Right renal cortex interstitium (tissue), 3 donors: ENCODE measurements at regions not wholly inside any gene's neighbourhood (a gene's known extent, or its start where the extent isn't known, plus 50 kb on each side); places are given as distances from the start of the nearest gene placed in this dataset.

Source experiments
- DNase-seq, 3 donors: peaks; one replicate each; pipeline ENCODE4 v3.0.0-alpha.2; 2013; ENCODE audit warnings: low read depth in 3 of 3, low spot score in 2 of 3

GRCh38 chr3:36248374-36248773 lies 131.9 kb upstream of the STAC start:
- no peak for DNase-seq

DNA sequence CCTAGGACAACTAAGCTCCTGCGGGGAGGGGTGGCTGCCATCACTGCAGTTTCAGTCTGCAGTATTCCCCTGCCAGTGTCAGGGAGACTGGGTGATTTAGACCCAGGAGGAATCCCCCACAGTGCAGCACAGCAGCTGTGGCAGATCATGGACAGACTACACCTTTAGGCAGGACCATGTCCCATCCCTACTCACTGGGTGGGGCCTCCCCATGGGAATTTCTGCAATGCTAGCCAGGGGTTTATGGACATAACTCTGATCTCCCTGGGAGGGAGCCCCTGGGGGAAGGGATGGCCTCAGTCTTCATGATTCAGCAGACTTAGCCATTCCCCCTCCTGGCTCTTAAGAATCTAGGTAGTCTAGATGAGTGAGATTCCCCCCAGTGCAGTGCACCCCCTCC lies 130.1 kb upstream of the STAC start:
- no peak for DNase-seq

DNA sequence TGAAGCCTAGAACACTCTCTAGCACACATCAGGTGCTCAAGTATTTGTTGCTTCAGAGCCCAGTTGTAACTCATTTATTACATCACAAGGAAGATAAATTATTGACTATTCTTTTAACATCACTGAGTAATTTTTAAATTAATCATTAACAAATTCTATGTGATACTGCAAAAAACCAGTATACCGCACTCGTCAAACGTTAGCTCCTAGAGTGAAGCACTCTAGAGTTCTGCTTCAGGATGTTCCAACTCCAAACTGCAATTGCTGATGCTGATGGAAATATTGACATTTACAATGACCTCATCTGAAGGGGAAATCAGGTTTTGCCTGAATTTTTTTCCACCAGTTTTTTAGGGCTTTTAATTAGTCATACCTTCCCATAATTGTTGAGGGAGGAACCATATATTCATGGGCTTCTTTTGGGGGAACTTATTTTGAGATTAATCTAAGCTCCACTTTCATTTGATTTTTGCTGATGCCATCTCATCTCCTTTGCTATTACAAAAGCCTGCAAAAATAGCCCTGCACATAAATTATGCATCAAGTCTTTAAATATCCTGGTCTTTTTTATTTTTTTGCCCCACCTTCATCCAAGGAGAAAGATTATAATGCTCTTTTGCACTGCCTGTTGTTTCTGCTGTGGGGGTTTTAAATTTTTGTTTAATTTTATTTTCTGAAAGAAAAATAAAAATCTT lies 123.0 kb upstream of the STAC start:
- no peak for DNase-seq

DNA sequence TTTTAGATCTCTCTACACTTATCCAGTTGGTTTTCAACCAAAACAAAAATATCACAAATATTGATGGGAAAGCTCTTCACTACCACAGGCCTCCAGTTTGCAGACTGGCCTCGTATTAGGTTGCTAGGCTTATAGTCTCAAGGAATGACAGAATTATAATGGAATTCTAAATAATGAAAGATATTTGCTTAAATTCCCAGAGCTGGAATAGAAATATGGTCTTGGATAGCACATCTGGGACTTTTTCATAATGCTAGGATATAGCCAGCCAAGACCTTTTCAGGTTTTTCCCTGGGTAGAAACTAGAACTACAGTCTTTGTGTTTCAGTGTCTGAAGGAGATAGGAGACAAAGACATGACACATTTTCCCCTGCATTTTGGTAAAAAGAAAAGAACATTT lies 121.9 kb upstream of the STAC start:
- DNase-seq: no peak

- no peak for DNase-seq
Measured at GRCh38 chr3:36259580-36259979, 120.7 kb upstream of the STAC start.

DNA sequence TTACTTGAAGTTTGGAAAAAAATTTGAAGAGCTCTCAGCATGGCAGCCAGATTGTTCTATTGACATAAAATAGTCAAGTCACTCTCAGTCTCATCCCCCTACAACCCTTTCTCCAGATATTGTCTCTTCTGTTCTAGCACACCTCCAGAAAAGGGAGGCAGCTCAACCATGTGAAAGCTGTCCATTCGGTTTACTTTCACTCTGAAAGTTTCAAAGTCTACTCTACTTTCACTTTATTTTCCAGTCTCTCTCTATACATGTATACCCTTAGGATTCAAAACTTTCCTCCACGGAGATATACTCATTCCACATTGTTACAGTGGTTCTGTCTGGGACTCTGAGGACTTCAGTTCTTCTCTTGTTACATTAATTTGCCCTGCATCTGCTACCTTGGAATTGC lies 111.0 kb upstream of the STAC start:
- DNase-seq: no peak

DNA sequence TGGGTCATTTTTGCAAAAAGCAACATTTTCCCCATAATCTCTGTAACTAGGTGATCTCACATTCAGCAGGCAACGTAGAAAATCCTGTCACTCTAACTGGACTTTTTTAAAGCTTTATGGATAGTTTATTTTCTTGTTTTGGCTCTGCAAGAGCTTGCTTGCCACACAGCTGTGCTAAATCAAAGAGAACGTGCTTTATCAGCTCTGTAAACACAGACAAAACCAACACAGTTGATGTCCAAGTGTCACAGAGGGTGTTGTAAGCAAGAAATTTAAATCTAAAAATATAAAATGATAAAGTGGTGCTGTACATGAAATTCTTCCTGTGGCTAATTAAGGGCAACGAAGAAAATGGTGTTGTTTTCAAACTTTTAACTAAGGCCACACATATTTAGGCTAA lies 97.5 kb upstream of the STAC start:
- DNase-seq: no peak

- DNase-seq: no peak
Measured at GRCh38 chr3:36295296-36295695, 85.0 kb upstream of the STAC start.

DNA sequence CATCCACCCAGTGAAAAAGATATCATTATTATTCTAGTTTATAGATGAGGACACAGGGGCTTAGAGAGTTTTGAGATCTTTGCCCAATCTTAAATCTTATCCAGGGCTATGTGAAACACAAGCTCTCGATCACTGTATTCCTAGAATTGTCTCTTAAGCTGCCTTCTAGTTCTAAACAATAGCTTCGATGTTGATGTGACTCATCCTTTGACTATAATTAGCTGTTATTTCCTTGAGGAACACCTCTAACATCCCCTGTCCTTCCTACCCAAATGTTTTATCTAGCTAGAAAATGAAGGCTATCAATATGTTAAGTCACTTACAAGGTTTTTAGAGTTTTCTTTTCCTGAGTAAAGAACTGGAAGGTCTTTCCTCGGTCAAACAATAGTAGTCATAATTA lies 83.1 kb upstream of the STAC start:
- DNase-seq: no peak

GRCh38 chr3:36298188-36298587 lies 82.1 kb upstream of the STAC start:
- no peak for DNase-seq

DNA sequence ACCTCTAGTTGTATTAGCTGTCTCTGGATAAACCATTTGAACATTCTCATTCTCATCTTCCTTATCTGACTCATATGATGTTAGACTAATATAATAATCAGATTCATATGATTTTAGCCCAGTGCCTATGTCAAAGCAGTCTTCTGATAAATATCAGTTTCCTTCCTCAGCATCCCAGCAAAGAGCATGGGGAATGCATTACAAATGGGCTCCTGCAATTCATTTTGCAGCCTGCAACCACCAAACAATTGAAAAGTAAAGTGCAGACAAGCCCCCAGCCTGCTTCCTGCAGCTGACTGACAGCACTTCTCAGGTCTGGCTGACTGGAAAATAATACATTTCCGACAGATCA lies 78.2 kb upstream of the STAC start:
- DNase-seq: no peak

DNA sequence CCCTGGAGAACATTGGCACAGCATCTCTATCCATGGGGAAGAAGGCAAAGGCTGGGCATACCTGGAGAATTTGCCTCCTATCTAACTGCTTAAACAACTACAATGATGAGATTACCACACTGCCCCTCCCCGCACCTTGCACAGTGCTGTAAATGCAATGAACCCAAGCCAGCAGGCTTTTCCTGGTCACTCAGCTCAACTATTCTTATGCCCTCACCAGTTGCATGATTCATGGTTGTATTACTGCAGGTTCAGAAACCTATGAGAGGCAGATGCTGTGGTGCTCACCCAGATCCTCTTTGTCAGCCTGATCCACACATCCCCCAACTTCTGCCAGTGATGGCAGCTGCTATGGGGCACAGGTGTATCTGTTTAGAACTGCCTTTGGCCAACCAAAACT lies 77.7 kb upstream of the STAC start:
- DNase-seq: no peak

DNA sequence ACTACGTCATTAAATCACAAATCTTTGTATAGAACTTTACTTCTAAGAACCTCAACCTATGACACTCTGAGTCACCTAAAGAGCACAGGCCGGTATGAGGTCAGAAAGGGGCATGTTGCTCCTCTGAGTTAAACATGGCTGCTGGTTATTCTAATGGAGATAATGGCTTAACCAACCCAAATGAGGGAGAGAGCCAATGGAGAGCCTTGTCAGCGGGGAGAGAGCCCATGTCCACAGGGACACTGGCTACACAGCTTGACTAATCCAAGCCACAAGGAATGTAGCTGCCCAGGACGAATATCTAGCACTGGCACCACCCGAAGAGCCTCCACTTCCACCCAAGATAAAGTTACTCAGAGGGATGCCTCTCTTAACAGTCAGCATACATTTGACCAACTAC lies 77.0 kb upstream of the STAC start:
- DNase-seq: no peak

- no peak for DNase-seq
Measured at GRCh38 chr3:36305929-36306520, 74.3 kb upstream of the STAC start.

DNA sequence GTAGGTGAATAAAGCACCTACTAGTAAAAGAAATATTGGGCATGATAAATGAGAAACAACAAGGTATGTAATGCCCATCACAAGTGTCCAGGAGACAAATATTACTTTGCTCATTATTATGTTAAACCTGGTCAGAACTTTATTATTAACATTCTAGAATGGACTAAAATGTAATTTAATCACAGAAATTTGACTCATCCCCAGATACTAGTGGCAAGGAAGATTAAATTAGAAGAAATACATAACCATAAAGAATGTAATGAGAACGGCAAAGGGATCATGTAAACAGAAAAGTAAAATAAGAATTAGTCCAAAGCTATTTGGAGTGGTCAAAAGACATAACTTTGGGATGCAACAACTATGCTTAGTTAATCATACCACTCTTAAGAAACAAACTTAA lies 71.2 kb upstream of the STAC start:
- no peak for DNase-seq

DNA sequence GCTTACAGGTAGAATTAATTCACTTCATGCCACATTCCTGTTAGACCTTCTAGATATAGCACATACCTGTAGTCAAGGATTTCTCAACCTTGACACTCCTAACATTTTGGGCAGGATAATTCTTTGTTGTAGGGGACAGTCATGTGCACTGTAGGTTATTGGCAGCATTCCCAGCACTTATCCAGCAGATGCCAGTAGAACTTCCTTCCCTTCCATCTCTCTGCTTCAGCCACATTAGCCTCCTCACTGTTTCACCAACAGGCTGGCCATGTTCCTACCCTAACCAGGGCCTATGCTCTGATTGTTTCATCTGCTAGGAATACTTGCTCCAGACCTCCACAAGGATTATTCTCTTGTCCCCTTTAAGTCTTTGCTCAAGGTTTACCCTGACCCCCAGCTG lies 68.0 kb upstream of the STAC start:
- no peak for DNase-seq

DNA sequence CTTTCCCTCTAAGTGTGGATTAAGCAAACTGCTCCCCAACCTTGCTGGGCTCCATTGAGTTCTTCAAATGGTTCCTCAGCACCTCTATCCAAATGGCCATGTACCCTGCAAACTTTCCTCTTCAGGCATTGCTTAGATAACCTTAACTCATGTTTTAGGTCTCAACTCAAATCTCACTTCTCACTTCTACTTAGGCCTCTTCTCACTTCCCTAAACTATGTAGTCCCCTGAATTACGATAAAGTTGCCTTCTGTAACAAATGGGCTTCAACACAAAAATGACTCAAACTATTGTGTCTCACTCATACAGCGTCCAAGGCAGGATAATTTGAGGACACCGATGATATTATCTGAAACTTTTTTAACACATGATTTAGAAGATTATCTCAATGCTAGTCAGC lies 62.4 kb upstream of the STAC start:
- no peak for DNase-seq

GRCh38 chr3:36318621-36319200 lies 61.6 kb upstream of the STAC start:
- DNase-seq: no peak

- no peak for DNase-seq
Measured at GRCh38 chr3:36319680-36320079, 60.6 kb upstream of the STAC start.
